H9 (cell line): ENCODE measurements at regions not wholly inside any gene's neighbourhood (a gene's known extent, or its start where the extent isn't known, plus 50 kb on each side); places are given as distances from the start of the nearest gene placed in this dataset.

Experiments
- DNase-seq: peaks from one replicate; pipeline ENCODE4 v3.0.0-alpha.2; 2017
- H2AFZ ChIP-seq: one replicate; pipeline ENCODE4 v1.6.1; 2013; ENCODE audit warnings: mild to moderate bottlenecking, low read length, control low read depth, moderate library complexity
- H2AK5ac ChIP-seq: 2 replicates; pipeline ENCODE4 v1.6.1; 2013; ENCODE audit warnings: low read length, control low read depth, mixed read lengths; ENCODE audit not compliant: insufficient read length
- H2BK120ac ChIP-seq: one replicate; pipeline ENCODE4 v1.6.1; 2013; ENCODE audit warnings: low read depth, mild to moderate bottlenecking, low read length, control low read depth, inconsistent platforms; ENCODE audit not compliant: poor library complexity, severe bottlenecking
- H2BK12ac ChIP-seq: 2 replicates; pipeline ENCODE4 v1.6.1; 2013; ENCODE audit warnings: low read length, control low read depth, mixed read lengths, low read depth; ENCODE audit not compliant: insufficient read length
- H2BK15ac ChIP-seq: 2 replicates; pipeline ENCODE4 v1.6.1; 2013; ENCODE audit warnings: low read depth, low read length, control low read depth
- H2BK20ac ChIP-seq: one replicate; pipeline ENCODE4 v1.6.1; 2013; ENCODE audit warnings: low read depth, mild to moderate bottlenecking, low read length, control low read depth, inconsistent platforms; ENCODE audit not compliant: poor library complexity, severe bottlenecking
- H2BK5ac ChIP-seq: 2 replicates; pipeline ENCODE4 v1.6.1; 2013; ENCODE audit warnings: low read length, control low read depth, mixed read lengths; ENCODE audit not compliant: insufficient read length
- H3K14ac ChIP-seq: 2 replicates; pipeline ENCODE4 v1.6.1; 2013; ENCODE audit warnings: low read length, control low read depth; ENCODE audit not compliant: insufficient read depth
- H3K18ac ChIP-seq: 2 replicates; pipeline ENCODE4 v1.6.1; 2013; ENCODE audit warnings: low read depth, mild to moderate bottlenecking, mixed read lengths, low read length, control low read depth; ENCODE audit not compliant: insufficient read length
- H3K23ac ChIP-seq: 2 replicates; pipeline ENCODE4 v1.6.1; 2013; ENCODE audit warnings: low read length, control low read depth, mixed read lengths, low read depth; ENCODE audit not compliant: insufficient read length
- H3K23me2 ChIP-seq: 2 replicates; pipeline ENCODE4 v1.6.1; 2013; ENCODE audit warnings: low read depth, mild to moderate bottlenecking, mixed read lengths, low read length, control low read depth; ENCODE audit not compliant: insufficient read length, poor library complexity, severe bottlenecking
- H3K27ac ChIP-seq: 2 replicates; pipeline ENCODE4 v1.5.1; 2013; ENCODE audit warnings: low read length, control low read depth, mixed read lengths, low read depth; ENCODE audit not compliant: insufficient read length
- H3K27me3 ChIP-seq: 2 replicates; pipeline ENCODE4 v1.6.1; 2013; ENCODE audit warnings: low read length, control low read depth, inconsistent platforms; ENCODE audit not compliant: insufficient read depth
- H3K4ac ChIP-seq: 2 replicates; pipeline ENCODE4 v1.6.1; 2013; ENCODE audit warnings: low read depth, mild to moderate bottlenecking, control low read depth, inconsistent platforms, low read length, moderate library complexity
- H3K4me1 ChIP-seq: 2 replicates; pipeline ENCODE4 v1.6.1; 2013; ENCODE audit warnings: low read length, control low read depth, inconsistent platforms; ENCODE audit not compliant: insufficient read depth
- H3K4me2 ChIP-seq: 2 replicates; pipeline ENCODE4 v1.6.1; 2013; ENCODE audit warnings: low read length, control low read depth, mixed read lengths; ENCODE audit not compliant: insufficient read length, insufficient read depth
- H3K56ac ChIP-seq: 2 replicates; pipeline ENCODE4 v1.6.1; 2013; ENCODE audit warnings: low read depth, mild to moderate bottlenecking, mixed read lengths, low read length, control low read depth; ENCODE audit not compliant: insufficient read length
- H3K79me1 ChIP-seq: 2 replicates; pipeline ENCODE4 v1.6.1; 2013; ENCODE audit warnings: low read depth, mild to moderate bottlenecking, moderate library complexity, low read length, control low read depth, inconsistent platforms; ENCODE audit not compliant: insufficient read depth, poor library complexity, severe bottlenecking
- H3K79me2 ChIP-seq: 2 replicates; pipeline ENCODE4 v1.6.1; 2013; ENCODE audit warnings: low read length, control low read depth, inconsistent platforms; ENCODE audit not compliant: insufficient read depth
- H3K9ac ChIP-seq: 2 replicates; pipeline ENCODE4 v1.6.1; 2013; ENCODE audit warnings: low read length, control low read depth, mixed read lengths; ENCODE audit not compliant: insufficient read length; ENCODE audit errors: extremely low read depth
- H3K9me3 ChIP-seq: one replicate; pipeline ENCODE4 v1.6.1; 2013; ENCODE audit warnings: low read depth, low read length, inconsistent platforms; ENCODE audit not compliant: control insufficient read depth
- H3T11ph ChIP-seq: one replicate; pipeline ENCODE4 v1.6.1; 2013; ENCODE audit warnings: mild to moderate bottlenecking, low read length, control low read depth, inconsistent platforms
- H4K20me1 ChIP-seq: one replicate; pipeline ENCODE4 v1.6.1; 2013; ENCODE audit not compliant: control insufficient read depth, insufficient read length, insufficient read depth
- H4K5ac ChIP-seq: 2 replicates; pipeline ENCODE4 v1.6.1; 2013; ENCODE audit warnings: low read depth, mild to moderate bottlenecking, mixed read lengths, low read length, control low read depth; ENCODE audit not compliant: insufficient read length
- H4K8ac ChIP-seq: replicated peaks from 2 replicates; pipeline ENCODE4 v1.6.1; 2013; ENCODE audit warnings: low read length, control low read depth, mixed read lengths, low read depth; ENCODE audit not compliant: insufficient read length
- H4K91ac ChIP-seq: 2 replicates; pipeline ENCODE4 v1.6.1; 2013; ENCODE audit warnings: low read depth, mild to moderate bottlenecking, moderate library complexity, mixed read lengths, low read length, control low read depth; ENCODE audit not compliant: insufficient read length
- H3K27ac Mint-ChIP-seq, 3 experiments: 2 replicates in 2 of 3; 3 replicates in 1 of 3; pipeline ENCODE4 v1.8.0; 2020 to 2021; ENCODE audit warnings: mixed read lengths in 3 of 3, mild to moderate bottlenecking in 1 of 3, moderate library complexity in 1 of 3
- H3K27me3 Mint-ChIP-seq: 2 replicates; pipeline ENCODE4 v1.8.0; 2021; ENCODE audit warnings: low read depth, mild to moderate bottlenecking, moderate library complexity, mixed read lengths
- H3K36me3 Mint-ChIP-seq, 3 experiments: 2 replicates in 2 of 3; 3 replicates in 1 of 3; pipeline ENCODE4 v1.8.0; 2020 to 2021; ENCODE audit warnings: low read depth in 3 of 3, mixed read lengths in 3 of 3; ENCODE audit not compliant: insufficient read depth in 1 of 3
- H3K4me1 Mint-ChIP-seq, 2 experiments: 2 replicates each; pipeline ENCODE4 v1.8.0; 2020; ENCODE audit warnings: mixed read lengths in 2 of 2
- H3K4me3 Mint-ChIP-seq, 2 experiments: 2 replicates in 1 of 2; 3 replicates in 1 of 2; pipeline ENCODE4 v1.8.0; 2020 to 2021; ENCODE audit warnings: mild to moderate bottlenecking in 2 of 2, mixed read lengths in 2 of 2, moderate library complexity in 1 of 2
- H3K9me3 Mint-ChIP-seq, 2 experiments: 2 replicates in 1 of 2; 3 replicates in 1 of 2; pipeline ENCODE4 v1.8.0; 2020; ENCODE audit warnings: mild to moderate bottlenecking in 2 of 2, mixed read lengths in 2 of 2, moderate library complexity in 1 of 2
- WGBS: extraction: QIAGEN DNeasy Blood & Tissue Kit; methylation state at CpG from one replicate; pipeline ENCODE4 v1.1.7; 2013; ENCODE audit warnings: missing lambda C conversion rate, low lambda C conversion rate, mixed read lengths; ENCODE audit not compliant: insufficient read length; ENCODE audit errors: extremely low coverage; 5-methylcytosine and 5-hydroxymethylcytosine counted together
- TF ChIP-seq, protein P1 (sequence below): fragments of 200-600 bp; sonication (generic); conservative IDR thresholded peaks from 3 replicates; pipeline ENCODE4 v1.8.0; 2021; ENCODE audit warnings: antibody characterized with exemption, mild to moderate bottlenecking

DNA sequence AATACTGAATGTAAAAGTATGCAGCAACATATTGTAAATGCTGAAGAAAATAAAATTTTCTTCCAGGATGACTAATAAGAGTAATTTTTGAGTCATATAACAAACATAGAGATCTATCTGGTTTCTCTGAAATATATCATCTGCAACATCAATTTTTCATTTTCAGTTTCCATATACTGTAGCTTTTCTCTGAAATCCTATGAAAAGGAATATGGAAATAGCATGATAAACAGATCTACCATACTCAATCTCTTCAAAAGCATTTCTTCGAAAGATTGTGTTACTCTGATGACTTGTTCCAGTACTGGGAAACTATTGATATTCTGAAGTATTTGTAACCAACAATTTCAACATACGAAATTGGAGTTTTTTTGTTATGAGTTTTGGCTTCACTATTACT is 1156.7 kb downstream of the FAM133A start:
- Histone ChIP-seq H3T11ph (no peak overlapping the region), H3K9ac (no peak overlapping the region), H3K27me3 (no peaks in the 10 kb centered on the region), H3K23ac (no peak overlapping the region), H3K56ac (no peak overlapping the region), H3K14ac (no peak overlapping the region), H3K4ac (no peak overlapping the region), H3K18ac (no peak overlapping the region), H2BK15ac (no peak overlapping the region), H3K4me1 (no peaks in the 10 kb centered on the region), H2BK5ac (no peak overlapping the region), H3K27ac (no peak overlapping the region), H2BK120ac (no peak overlapping the region), H2AK5ac (no peak overlapping the region), H4K91ac (no peak overlapping the region), H3K23me2 (no peaks in the 10 kb centered on the region), H3K4me2 (no peak overlapping the region), H3K9me3 (no peaks in the 10 kb centered on the region), H2BK12ac (no peak overlapping the region), H4K5ac (no peak overlapping the region), H2AFZ (no peak overlapping the region), H3K79me2 (no peaks in the 10 kb centered on the region; the same call in 1 of the 2 replicates), H3K79me1 (no peaks in the 10 kb centered on the region), H2BK20ac (no peak overlapping the region), H4K20me1 (no peaks in the 10 kb centered on the region), H4K8ac (no peak overlapping the region)
- H3K36me3 Mint-ChIP-seq: peaks cover 0 to 14% (median 0%) of the 10 kb centered on the region in 3 experiments; a peak in 3 of 7 replicates
- H3K4me1 Mint-ChIP-seq: peaks cover 0 to 14% of the 10 kb centered on the region in 2 experiments; a peak in 2 of 4 replicates
- H3K4me3 Mint-ChIP-seq: no peak overlapping the region
- no peak for DNase-seq
- H3K9me3 Mint-ChIP-seq: no peaks in the 10 kb centered on the region; a peak in 1 of 5 replicates
- no peaks in the 10 kb centered on the region for H3K27me3 Mint-ChIP-seq
- TF ChIP-seq, protein P1, sequence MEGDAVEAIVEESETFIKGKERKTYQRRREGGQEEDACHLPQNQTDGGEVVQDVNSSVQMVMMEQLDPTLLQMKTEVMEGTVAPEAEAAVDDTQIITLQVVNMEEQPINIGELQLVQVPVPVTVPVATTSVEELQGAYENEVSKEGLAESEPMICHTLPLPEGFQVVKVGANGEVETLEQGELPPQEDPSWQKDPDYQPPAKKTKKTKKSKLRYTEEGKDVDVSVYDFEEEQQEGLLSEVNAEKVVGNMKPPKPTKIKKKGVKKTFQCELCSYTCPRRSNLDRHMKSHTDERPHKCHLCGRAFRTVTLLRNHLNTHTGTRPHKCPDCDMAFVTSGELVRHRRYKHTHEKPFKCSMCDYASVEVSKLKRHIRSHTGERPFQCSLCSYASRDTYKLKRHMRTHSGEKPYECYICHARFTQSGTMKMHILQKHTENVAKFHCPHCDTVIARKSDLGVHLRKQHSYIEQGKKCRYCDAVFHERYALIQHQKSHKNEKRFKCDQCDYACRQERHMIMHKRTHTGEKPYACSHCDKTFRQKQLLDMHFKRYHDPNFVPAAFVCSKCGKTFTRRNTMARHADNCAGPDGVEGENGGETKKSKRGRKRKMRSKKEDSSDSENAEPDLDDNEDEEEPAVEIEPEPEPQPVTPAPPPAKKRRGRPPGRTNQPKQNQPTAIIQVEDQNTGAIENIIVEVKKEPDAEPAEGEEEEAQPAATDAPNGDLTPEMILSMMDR: no peak
- no CpG with 5 or more reads among the region's 2 CpGs for WGBS
- H3K27ac Mint-ChIP-seq: no peak overlapping the region
